NCI-H1417 treated with DMSO at 0.1 percent for 48 hours (cell line): ENCODE measurements at regions not wholly inside any gene's neighbourhood (a gene's known extent, or its start where the extent isn't known, plus 50 kb on each side); places are given as distances from the start of the nearest gene placed in this dataset.

Experiments used
- DNase-seq: peaks from one replicate; lab custom pipeline; 2025; lab: John Stamatoyannopoulos, UW

DNA sequence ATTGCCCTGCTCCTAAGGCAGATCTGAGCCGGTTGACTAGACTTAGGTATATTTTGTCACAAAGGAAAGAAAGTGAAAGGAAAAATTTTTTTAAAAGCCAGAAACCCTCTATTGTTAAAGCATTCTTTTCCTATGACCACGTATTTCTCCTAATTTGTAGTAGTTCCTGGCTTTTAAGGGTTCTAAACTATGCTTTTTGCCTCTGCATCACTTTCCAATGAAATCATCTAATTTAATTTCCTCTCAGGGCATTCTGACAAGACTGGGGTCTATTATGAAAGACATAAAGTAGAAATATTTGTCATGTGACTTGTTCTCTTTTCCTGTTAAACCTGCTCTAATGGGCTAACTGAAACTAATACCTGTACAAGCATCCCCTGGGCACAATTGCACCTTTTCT is 233.0 kb upstream of the PRR20A start:
- DNase-seq, result no peak

DNA sequence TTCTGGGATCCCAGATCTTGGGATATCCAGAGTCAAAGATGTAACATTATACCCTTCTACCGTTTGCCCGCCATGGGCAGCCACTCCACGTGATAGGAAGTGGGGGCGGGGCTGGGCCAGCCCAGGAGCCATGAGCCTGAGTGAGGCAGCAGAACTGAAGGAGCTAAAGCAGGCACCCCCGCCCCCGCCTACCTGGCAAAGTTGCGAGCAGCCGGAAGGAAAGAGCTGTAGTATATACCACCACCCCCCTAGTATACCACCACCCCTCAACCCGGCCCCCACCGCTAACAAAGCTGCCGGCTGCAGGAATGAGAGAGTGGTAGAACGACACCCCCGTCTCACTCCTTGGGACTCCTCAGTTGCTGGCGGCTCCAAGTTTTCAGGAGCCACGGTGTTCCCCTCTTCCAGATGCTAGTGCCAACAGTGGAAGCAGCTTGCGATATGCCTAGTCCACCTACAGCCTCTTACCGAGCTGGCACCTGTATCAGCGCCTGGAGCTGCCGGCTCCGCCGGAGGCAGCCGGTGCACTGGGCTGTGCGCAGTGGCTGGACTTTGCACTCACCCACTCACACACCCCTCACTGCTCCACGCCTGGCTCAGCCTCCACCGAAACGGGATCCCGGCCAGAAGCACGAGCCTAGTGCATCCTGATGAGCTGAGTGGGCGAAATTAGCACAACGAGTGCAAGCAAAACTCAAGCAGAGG is 230.7 kb upstream of the PRR20A start:
- DNase-seq, result no peak

DNA sequence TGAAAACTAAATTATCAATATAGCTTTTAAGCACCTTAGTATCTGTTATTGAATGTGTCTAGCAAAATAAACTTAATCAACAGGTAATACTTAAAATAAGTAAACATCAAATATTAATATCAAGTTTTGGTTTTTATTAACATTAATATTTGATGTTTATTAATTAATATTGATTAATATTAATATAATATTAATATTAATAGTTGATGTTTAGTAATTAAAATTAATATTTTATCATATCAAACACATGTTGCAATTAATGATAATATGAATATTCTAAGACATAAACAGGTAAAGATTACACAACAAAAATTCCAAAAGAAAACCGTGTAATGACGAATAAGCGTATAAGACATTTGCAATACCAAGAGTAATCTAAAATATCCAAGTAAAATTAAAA is 222.8 kb upstream of the PRR20A start:
- no peak for DNase-seq

DNA sequence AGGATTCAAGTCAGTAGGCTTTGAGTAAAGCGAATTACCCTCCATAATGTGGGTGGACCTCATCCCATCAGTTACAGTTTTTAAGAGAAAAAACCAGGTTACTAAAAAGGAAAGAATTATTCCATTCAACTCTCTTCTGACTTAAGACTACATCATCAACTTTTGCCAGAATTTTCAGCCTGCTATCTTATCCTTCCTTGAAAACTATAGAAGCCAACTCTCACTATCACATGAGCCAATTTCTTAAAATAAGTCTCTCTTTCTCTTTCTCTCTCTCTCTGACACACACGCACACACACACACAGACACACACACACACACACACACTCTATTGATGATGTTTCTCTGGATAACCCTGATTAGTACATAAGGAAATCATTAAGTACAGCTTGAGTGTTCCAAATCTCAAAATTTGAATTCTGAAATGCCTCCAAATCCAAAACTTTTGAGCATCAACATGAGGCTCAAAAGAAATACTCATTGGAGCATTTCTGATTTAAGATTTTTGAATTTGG is 217.0 kb upstream of the PRR20A start:
- DNase-seq, result no peak

DNA sequence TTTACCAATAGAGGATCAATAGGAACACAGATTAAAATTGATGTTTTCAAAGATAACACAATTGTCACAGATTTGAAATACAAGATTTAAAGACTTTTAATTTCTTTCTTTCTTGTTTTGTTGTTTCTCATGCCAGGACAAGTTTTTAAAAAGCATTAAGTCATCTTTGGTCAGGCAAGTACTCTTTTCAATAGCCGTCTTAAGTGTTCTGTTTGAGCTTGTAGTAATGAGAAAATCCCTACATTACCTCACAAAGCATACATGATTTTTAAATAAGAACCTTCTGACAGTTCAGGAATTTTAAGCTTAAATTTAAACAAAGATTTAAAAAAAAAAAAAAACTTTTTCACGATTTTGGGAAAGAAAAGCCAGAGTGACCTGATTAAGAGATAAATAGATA is 216.3 kb upstream of the PRR20A start:
- DNase-seq, result no peak

DNA sequence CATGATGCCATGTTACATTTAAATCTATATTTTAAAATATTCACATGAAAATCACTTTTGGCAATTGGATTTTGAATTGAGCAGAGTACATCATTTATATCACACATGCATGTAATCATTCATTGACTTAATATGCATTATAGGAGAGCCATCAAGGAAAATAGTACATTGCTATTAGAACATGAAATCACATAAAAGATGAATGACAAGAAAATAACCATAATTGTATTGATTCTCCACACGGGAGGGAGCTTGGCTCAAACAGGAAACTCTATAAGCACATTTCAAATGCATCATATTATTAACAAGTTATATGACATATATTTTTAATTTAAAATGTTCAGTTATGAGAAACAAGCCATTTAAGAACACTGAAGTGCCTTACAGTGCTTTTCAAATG is 208.6 kb upstream of the PRR20A start:
- peak; percentile 81 for DNase-seq

DNA sequence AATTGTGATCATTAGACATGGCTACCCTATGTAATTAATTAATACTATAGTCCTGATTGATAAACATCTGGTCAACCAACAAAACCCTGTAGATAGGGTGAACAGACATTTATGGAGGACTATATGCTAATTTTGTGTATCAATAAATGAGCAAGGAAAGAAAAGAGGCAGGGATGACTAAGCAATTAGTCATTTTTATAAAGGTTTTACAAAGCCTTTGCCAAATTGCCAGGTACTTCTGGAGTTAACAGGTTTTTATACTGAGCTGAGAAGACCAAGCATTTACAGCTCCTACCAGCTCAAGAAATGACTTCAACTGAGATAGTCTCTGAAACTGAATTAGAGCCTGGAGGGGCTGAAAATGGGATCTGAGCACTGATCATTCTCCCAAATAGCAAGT is 186.8 kb upstream of the PRR20A start:
- no peak for DNase-seq

DNA sequence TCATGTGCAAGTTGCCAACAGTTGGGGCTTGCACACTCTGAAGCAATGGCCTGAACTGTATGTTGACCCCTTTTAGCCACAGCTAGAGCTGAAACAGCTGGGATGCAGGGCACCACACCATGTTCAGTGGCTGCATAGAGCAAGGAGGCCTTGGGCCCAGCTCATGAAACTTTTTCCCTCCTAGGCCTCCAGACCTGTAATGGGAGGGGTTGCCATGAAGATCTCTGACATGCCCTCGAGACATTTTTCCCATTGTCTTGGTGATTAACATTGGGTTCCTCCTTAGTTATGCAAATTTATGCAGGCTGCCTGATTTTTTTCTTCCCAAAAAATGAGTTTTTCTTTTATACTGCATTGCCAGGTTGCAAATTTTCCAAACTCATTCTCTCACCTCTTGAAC is 165.1 kb upstream of the PRR20A start:
- no peak for DNase-seq

DNA sequence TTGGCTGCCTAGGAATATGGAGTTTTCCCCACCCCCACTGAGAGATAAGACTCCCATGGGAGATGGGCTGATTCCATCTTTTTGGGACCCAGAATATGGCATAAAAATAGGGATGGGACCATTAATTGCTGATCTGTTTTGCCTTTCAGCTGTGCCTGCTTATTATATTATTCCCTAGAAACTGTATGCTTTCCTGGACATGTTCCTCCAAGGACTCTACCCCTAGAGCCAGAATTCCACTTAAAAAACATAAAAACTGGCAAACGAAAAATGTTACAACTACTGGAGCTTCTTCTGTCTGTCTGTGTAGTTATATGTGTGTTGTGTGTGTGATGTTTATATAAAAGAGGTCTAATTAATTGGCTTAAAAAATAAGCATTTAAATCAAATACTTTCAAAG is 159.9 kb upstream of the PRR20A start:
- no peak for DNase-seq

DNA sequence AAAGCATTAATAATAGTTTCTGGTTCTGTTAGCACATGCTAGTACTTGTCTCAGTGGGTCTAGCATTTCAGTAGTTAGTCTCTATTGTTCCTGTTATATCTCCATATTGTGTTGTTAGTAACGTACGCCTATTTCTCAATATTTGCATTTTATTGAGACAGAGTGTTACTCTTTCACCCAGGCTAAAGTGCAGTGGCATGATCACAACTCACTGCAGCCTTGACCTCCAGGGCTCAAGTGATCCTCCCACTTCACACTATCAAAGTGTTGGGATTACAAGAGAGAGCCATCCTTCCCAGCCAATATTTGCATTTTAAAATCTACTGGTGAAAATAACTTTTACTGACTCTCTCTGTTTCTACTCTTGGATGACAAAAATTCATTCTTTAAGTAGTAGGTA is 154.6 kb upstream of the PRR20A start:
- DNase-seq, result no peak

DNA sequence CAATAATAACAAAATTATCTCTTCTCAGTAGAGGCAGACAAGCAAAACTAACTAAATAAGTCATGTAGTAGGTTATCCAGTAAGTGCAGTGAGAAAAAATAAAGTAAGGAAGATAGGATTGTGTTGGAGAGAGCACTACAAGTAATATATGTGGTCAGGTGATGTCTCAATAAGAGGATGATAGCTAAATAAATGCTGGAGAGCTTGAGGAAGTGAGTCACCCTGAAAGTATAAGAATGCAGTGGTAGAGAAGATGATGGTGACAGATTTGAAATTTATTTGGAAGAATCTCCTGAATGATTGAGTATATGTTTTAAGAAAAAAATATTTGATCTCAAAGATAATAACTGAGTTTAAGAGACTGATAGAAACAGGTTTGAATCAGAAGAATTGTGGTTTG is 152.2 kb upstream of the PRR20A start:
- DNase-seq, result no peak

DNA sequence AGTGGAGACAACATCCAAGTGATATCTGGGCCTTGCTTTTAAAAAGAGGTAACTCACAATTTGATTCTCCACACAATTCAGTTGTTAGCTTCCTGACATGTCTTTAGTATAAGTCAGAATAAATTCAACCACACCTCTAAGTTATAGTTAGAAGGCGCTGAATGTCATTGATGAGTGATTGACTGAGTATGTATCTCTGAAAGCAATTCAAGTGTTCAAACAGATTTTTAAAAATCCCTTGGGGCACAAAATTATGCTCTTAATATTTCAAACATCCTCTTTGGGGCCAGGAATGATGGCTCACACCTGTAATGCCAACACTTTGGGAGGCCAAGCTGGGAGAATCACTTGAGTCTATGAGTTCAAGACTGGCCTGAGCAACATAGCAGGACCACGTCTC is 137.0 kb upstream of the PRR20A start:
- DNase-seq, result no peak

DNA sequence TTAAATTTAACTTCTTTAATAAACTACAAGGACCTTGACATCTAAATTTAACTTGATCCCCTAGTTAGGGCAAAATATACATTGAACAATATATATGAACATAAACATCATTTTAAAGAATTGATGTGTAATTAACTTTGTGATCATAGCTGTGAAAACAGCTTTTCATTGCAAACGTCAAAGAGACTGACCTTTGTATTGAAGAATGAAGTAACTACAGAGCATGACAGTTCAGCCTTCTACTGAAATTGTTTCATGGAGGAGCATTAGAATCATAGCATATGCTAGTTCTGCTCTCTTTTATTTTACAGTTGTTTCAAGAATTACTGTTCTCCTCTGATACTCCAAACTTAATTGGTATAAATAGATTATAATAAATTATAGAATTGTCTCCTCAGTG is 123.4 kb upstream of the PRR20A start:
- no peak for DNase-seq

DNA sequence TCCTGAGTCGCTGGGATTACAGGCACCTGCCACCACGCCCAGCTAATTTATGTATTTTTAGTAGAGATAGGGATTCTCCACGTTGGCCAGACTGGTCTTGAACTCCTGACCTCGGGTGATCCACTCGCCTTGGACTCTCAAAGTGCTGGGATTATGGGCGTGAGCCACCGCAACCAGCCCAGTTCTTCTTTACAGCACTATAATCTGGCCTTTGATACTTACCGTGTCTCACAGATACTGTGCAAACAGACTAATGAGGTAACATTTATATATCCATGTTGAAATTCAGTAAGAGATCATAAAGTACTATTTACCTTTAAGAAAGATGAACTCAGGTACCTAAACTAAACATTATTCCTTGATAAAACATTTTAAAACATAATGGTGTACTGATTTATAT is 121.8 kb upstream of the PRR20A start:
- no peak for DNase-seq

DNA sequence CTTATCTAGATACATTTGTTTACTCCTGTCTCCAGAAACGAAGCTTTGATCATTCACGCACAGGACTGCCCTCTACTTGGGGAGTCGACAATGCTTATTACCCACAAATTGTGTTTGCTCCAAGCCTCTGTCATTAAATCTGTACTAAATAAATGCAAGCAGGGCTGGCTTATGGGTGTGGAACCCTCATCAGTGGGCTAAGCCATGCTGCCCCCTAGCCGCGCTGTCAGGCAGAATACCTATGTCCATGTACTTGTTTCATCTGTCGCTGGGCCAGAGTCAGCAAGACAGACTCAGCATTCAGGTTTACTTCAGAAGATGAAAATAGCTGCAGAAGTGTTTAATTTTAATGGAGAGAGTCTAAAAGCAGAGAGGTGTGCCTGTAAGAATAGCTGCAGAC is 110.0 kb upstream of the PRR20A start:
- DNase-seq, result no peak

DNA sequence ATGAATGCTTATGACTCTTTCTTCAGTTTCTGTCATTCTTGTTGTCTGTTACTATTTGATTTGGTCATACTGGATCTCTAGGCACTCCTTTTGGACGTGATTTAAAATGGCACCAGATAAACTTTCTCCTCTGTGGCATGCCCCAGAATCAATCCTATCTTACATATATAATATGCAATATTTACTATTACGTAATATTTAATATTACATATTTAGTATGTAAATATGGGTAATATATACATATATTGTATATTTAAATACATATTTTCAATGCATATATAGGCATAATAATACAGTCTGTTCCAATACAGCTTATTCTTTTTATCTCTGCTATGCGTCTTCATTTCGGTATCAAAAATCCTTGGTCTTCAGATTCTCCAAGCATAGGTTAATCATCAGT is 104.4 kb upstream of the PRR20A start:
- DNase-seq, result no peak

DNA sequence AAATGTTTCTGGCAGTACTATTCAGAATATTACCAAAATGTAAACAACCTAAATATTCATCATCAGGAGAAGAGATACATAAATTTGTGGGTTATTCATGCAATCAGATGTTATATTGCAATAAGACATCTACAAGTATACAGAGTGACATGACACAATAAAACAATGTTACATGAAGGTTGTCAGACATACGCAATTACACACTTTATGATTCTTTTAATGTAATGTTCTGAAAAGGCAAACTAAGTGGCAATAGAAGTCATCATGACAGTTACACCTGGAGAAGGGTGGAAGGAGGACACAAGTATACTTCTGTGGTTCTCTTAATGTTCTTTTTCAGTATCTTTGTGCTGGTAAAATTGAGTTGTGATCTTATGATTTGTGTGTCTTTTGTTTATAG is 95.8 kb upstream of the PRR20A start:
- no peak for DNase-seq

DNA sequence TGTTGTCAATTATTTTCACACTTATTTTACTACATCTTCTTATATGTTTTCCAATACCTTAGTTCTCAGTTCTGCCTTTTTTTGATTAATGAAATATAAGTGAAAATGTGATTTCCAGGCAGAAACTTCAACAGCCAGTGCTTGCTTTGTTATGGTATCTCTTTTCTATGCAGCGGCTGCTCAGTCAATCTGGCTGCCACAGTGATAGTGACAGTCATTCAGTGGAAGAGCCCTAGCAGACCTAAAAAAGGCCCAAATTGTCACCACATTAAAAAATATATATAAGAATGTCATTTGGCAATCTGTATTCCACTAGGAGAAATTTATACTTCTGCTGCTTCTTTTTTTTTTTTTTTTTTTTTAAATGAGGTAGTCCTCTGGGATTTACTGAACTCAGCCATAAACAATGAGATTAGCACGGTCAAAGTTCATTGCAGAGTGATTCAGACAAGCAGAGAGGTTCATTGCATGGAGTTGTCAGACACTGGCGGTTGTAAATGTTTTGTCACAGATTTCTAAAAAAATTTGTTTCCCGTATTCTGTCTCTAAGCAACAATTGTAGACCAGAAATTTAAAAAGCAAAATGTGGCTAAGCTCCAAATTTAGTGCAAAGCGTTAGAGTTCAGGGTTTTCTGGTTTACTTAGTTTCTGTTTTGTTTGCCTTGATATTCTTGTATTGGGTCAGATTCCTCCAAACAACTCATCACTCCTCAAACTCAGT is 94.7 kb upstream of the PRR20A start:
- no peak for DNase-seq

DNA sequence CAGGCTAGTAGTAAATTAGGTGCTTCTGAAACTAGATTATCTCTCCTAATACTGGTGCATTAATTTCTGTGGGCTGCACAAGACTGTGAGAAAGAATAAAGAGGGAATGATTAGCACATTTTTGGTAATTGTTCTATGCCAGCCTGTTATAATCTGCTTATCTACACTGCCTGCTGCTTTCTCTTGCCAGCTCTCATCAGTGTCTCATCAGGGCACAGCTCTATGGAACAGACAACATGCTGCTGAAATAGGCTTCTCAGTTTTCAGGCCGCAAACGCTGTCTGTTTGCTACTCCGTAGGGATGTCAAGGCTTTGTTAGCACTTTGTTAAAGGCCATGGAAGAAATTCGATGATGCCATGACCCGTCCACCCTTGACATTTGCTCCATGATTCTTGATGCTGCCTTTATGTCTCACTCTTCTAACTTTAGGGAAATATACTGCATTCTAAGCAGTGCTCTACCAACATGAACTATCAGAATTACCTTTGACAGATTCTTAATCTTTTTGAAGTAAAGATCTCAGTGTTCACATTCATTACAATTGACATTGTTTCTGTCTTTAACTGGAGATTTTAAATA is 84.0 kb upstream of the PRR20A start:
- DNase-seq, result no peak

DNA sequence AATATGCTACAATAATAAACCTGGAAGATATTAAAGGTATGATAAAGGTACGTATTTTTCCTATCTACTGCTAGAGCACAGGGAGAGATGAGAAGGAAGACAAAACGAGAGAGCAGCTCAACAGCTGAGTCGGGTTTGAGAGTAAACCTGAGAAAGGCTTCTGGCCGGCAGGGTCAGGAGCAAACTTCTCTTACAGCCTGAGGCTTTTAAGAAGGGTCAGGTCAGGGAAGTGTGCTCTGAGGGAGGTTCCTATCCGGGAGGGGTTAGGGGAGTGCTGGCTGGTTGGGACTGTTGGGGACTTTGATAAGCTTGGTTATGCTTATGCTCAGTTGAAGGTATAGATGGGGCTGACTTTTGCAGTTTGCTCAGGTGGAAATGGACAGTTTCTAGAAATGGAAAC is 77.7 kb upstream of the PRR20A start:
- no peak for DNase-seq

DNA sequence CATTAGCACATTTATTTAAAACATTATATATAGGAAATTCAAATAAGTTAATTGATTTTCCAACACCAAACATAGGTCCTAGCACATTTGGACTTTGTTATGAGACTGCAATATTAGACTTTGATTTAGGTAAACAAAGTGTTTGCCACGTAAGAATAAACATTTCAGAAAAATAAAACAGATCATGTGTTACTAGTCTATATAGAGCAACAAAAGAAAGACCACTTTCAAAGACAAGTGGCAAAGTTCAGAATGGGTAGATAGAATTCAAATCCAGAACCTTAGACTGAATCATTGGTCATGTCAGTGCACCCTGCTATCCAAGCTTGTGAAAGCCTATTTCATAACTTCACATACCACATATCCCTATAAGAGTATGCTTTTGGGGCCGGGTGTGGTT is 66.7 kb upstream of the PRR20A start:
- DNase-seq, result no peak

DNA sequence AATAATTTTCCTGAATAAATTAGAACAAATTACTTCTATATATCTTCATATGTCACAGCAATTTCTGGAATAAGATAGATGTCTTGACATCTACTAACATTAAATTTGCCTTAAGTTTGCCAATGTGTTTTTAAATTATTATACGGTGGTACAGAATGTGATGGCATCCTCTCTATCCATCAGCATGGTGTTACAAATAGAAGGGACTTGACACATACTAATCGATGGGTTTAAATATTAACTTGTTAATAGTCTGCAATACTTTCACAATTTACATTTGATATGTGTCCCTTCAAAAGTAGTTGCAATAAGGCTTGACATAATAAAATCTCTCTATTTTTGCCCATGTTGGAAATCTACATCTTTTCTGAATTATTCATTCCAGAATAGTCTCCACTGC is 65.1 kb upstream of the PRR20A start:
- DNase-seq, result no peak

DNA sequence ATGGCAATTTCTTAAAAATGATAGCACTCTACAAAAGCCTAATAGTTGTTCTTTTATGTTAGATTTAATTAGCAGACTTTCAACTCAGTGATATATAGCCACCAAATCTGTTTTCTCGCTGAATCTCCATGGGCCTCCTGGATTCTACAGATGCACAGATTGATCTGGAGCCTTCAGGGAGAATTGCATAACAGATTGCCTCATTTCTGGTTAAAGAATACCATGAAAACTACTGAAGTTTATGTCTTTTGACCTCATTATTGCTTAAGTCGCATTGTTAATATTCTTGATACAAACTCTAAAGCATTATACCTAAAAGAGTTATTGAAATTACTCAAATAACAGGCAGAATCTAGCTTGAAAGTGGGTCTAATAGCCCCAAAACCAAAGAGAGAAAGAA is 53.7 kb upstream of the PRR20A start:
- DNase-seq, result no peak
